Heart left ventricle (tissue), 16 donors: ENCODE measurements at regions not wholly inside any gene's neighbourhood (a gene's known extent, or its start where the extent isn't known, plus 50 kb on each side); places are given as distances from the start of the nearest gene placed in this dataset.

ENCODE experiments used
- ATAC-seq, 4 donors: fragments of 200-7000 bp; cut with Tn5 transposase; one replicate each; pipeline ENCODE4 v1.9.1; 2020 to 2022; ENCODE audit warnings: moderate library complexity in 4 of 4, mild to moderate bottlenecking in 3 of 4, moderate number of reproducible peaks in 1 of 4
- DNase-seq, 5 donors: peaks; one replicate each; pipeline ENCODE4 v3.0.0-alpha.2; 2020
- H3K27ac ChIP-seq, 12 donors: fragments of 200-600 bp; sonication (generic) in 4 of 12; one replicate each; pipeline versions ENCODE4 v1.5.0 to v1.8.0; 2016 to 2022; ENCODE audit warnings: mild to moderate bottlenecking in 2 of 12
- H3K27me3 ChIP-seq, 9 donors: fragments of 200-600 bp; sonication (generic) in 2 of 9; one replicate each; pipeline versions ENCODE4 v1.5.1 to v1.8.0; 2016 to 2022; ENCODE audit warnings: mild to moderate bottlenecking in 3 of 9
- H3K36me3 ChIP-seq, 9 donors: fragments of 200-600 bp; sonication (generic) in 2 of 9; one replicate each; pipeline versions ENCODE4 v1.5.0 to v1.8.0; 2018 to 2022; ENCODE audit warnings: mild to moderate bottlenecking in 2 of 9
- H3K4me1 ChIP-seq, 12 donors: fragments of 200-600 bp; sonication (generic) in 4 of 12; one replicate each; pipeline versions ENCODE4 v1.5.0 to v1.8.0; 2016 to 2022; ENCODE audit warnings: mild to moderate bottlenecking in 3 of 12
- H3K4me3 ChIP-seq, 12 donors: fragments of 200-600 bp; sonication (generic) in 4 of 12; one replicate each; pipeline versions ENCODE4 v1.5.0 to v1.8.0; 2017 to 2022; ENCODE audit warnings: mild to moderate bottlenecking in 9 of 12, moderate library complexity in 4 of 12
- H3K9me3 ChIP-seq, 12 donors: fragments of 200-600 bp; sonication (generic) in 4 of 12; one replicate each; pipeline versions ENCODE4 v1.5.0 to v1.8.0; 2016 to 2022; ENCODE audit warnings: mild to moderate bottlenecking in 1 of 12
- POLR2A ChIP-seq, 2 donors: fragments of 450-650 bp; IDR thresholded peaks; one replicate each; pipeline ENCODE4 v1.6.1; 2017; ENCODE audit warnings: antibody characterized with exemption in 2 of 2, mild to moderate bottlenecking in 2 of 2, moderate library complexity in 2 of 2
- WGBS, 4 donors: extraction: QIAGEN DNeasy Blood & Tissue Kit in 2 of 4; methylation state at CpG; one replicate each; pipeline versions ENCODE4 v1.1.5 to v1.1.7; 2013 to 2018; 5-methylcytosine and 5-hydroxymethylcytosine counted together
- intact Hi-C, 10 donors: fragments of 100-400 bp; cut with DNase I; formaldehyde crosslinking; loops; one replicate each; pipeline versions ENCODE4 v1.11.1 to v1.14.2; 2022
- microRNA-seq, 4 donors: library from miRNA; unstranded; fragments of <30 nt; microRNA quantifications; one replicate each; pipeline versions ENCODE4 to v1.2.0, GENCODE V29; 2017 to 2020
- TF ChIP-seq, protein P1 (sequence below), 12 donors: fragments of 200-600 bp; sonication (generic) in 4 of 12; IDR thresholded peaks; one replicate each; pipeline versions ENCODE4 v1.5.0 to v1.8.0; 2018 to 2022; ENCODE audit warnings: antibody characterized with exemption in 12 of 12, mild to moderate bottlenecking in 5 of 12
- donor health status: ischemic (EF 13 %, LVEDD 7.1; RV severe dilation, severe dysfunction).
- donor health status: healthy with polysubstance abuse.
- donor health status: DM: no; HTN: yes; CAD: no.
- donor health status: DM: no; HTN: no; CAD: no.
- donor health status: ischemic (EF 25% LVEDD 6.9; RV normal size, moderate dysfunction).
- donor health status: ischemic (EF 25% LVEDD 5.7; RV mildly dilated, moderate dysfunction).
- donor health status: healthy.
- donor health status: DM: yes; HTN: yes; CAD: no.
- donor health status: ischemic (EF 35%, LVEDD 5.7; RV mildly dilated, moderate dysfunction).
- donor health status: nonischemic (EF 11% LVEDD 7.7; RV severe dilation, severe dysfunction).
- donor health status: DM: yes; HTN: yes; CAD: no.
- donor health status: PGD.
- donor health status: ischemic (EF 29% LVEDD 5.4; RV normal size, mild dysfunction).
- donor health status: nonischemic (EF 23%, LVEDD 6.1; RV moderate dilation, normal function).

DNA sequence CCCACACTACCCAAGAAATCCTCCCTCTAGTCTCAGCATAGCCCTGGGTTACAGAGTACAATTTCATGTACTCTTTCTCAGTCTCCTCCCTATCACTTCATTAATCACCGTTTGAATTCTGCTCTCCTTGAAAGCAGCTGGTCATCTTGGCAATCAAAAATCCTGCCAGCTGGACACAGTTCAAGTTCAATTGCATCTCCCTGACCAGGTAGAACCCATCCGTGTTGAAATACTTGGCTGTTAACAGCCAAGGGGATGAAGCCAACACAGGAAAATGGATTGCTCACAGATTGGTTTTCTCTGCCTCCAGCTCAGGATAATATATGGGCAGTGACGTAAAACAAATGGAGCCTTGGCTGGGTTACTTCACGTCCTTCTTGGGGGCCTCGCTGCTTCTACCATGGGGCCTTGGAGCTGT is 55.1 kb upstream of the GRK3 start:
- no peak overlapping the region for H3K4me3 ChIP-seq
- WGBS, 4 donors: 67 to 83% (median 72%) methylated on average over 5 of the region's 5 CpGs
- TF ChIP-seq, protein P1, sequence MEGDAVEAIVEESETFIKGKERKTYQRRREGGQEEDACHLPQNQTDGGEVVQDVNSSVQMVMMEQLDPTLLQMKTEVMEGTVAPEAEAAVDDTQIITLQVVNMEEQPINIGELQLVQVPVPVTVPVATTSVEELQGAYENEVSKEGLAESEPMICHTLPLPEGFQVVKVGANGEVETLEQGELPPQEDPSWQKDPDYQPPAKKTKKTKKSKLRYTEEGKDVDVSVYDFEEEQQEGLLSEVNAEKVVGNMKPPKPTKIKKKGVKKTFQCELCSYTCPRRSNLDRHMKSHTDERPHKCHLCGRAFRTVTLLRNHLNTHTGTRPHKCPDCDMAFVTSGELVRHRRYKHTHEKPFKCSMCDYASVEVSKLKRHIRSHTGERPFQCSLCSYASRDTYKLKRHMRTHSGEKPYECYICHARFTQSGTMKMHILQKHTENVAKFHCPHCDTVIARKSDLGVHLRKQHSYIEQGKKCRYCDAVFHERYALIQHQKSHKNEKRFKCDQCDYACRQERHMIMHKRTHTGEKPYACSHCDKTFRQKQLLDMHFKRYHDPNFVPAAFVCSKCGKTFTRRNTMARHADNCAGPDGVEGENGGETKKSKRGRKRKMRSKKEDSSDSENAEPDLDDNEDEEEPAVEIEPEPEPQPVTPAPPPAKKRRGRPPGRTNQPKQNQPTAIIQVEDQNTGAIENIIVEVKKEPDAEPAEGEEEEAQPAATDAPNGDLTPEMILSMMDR (IDR thresholded peaks at IDR 0.05): no peak
- no peak for TF ChIP-seq POLR2A (IDR thresholded peaks at IDR 0.05)
- intact Hi-C loops: no loop called here
- no peaks in the 10 kb centered on the region for H3K4me1 ChIP-seq
- no peaks in the 10 kb centered on the region for H3K27me3 ChIP-seq
- DNase-seq: no peak
- no peak for ATAC-seq
- H3K9me3 ChIP-seq: no peaks in the 10 kb centered on the region
- H3K36me3 ChIP-seq: peaks cover 0 to 31% (median 3%) of the 10 kb centered on the region in 9 donors
- H3K27ac ChIP-seq: no peak overlapping the region

DNA sequence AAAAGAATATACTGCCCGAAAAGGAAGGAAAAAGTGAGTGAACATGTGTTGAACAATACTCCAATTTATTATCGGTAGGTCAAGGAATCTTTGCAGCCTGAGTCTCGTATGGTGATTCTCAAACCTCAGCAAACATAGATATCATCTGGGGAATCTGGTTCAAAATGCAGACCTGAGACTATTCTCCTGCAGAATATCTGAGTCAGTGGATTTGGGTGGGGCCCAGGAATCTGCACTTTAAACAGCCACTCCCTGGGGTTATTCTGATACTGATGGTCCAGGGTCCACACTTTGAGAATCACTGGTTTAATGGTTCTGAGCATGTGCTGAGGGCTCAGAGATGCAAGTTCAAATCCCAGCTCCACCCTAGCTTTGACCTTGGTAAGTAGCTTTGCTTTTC is 53.6 kb upstream of the GRK3 start:
- no peaks in the 10 kb centered on the region for H3K27me3 ChIP-seq
- no peak for ATAC-seq
- peaks cover 0 to 31% (median 3%) of the 10 kb centered on the region in 9 donors for H3K36me3 ChIP-seq
- intact Hi-C loops: no loop called here
- WGBS, 4 donors: 62 to 95% (median 85%) methylated on average over 3 of the region's 3 CpGs
- TF ChIP-seq, protein P1 (IDR thresholded peaks at IDR 0.05): no peak
- no peak for TF ChIP-seq POLR2A (IDR thresholded peaks at IDR 0.05)
- H3K9me3 ChIP-seq: no peaks in the 10 kb centered on the region
- H3K27ac ChIP-seq: no peak overlapping the region
- H3K4me1 ChIP-seq: no peaks in the 10 kb centered on the region
- no peak for DNase-seq
- H3K4me3 ChIP-seq: no peak overlapping the region

DNA sequence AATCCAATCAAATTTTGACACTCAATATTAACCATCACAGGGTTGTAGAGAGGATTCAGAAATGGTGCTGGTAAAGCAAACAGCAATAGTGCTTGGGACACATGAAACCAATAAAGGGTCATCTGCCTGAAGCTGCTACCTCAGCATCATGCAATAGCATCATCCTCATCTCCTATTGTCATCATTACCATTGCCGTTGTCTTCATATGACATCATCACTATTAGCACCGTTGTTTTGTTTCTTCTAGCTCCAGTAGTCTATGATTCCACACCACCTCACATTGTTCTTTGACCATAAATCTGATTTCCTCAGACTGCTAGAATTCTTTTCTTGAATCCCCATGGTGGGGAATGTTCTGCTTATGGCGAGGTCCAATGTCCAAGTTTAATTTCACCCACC is 52.8 kb upstream of the GRK3 start:
- H3K4me1 ChIP-seq: no peaks in the 10 kb centered on the region
- no peak for ATAC-seq
- no peaks in the 10 kb centered on the region for H3K9me3 ChIP-seq
- no peak overlapping the region for H3K4me3 ChIP-seq
- no peak overlapping the region for H3K27ac ChIP-seq
- intact Hi-C loops: no loop called here
- TF ChIP-seq, protein P1 (IDR thresholded peaks at IDR 0.05): no peak
- no peak for TF ChIP-seq POLR2A (IDR thresholded peaks at IDR 0.05)
- peaks cover 0 to 31% (median 3%) of the 10 kb centered on the region in 9 donors for H3K36me3 ChIP-seq
- WGBS, 4 donors: 92 to 96% (median 94%) methylated on average over 3 of the region's 3 CpGs
- no peak for DNase-seq
- H3K27me3 ChIP-seq: no peaks in the 10 kb centered on the region

DNA sequence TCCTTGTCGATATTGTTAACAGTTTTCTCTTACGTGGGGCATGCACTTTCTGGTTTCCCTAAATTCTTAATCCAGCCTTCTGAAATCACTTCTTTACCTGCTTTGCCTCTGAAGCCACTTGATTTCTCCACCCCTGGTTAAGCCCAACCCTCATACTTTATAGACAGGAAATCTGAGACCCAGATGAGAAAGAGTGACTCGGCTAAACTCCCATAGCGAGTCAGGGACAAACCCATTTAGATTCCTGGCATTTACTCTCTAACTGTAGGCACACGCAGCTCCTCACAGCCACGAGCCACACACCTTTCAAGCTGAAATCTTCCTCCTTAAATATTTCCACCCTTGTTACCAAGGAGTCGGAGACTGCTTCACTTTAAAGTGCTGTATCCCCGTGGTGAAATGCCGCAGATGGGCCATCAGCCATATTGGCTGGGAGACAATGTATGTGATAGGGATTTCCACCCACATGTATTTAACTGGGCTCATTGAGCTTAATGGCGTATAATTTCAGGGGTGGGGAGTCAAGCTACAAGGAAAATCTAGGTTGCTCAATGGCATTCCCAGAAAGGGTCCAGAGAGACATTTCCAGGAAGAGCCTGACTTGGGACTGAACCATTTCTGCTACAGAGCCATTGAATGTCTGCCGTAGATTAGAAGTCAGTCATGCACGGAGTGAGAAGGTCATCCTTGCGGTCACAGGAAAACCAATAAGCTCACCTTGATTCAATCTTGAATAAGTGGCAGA is 49.9 kb upstream of the GRK3 start:
- H3K4me3 ChIP-seq: no peak overlapping the region

More for the DNA sequence above, 49.9 kb upstream of the GRK3 start:
- no peak for ATAC-seq
- intact Hi-C loops: no loop called here
- Histone ChIP-seq H3K4me1 (no peaks in the 10 kb centered on the region), H3K27ac (no peak overlapping the region), H3K9me3 (no peaks in the 10 kb centered on the region), H3K27me3 (no peaks in the 10 kb centered on the region), H3K36me3 (peaks cover 0 to 27% (median 0%) of the 10 kb centered on the region in 9 donors)
- TF ChIP-seq, protein P1 (IDR thresholded peaks at IDR 0.05): no peak
- TF ChIP-seq POLR2A (IDR thresholded peaks at IDR 0.05): no peak
- DNase-seq: no peak
- WGBS, 4 donors: 83 to 94% (median 85%) methylated on average over 13 of the region's 13 CpGs

Small RNA genes lying in the stretch of these regions (microRNA-seq; reads per million reads assigned to microRNA genes)
- 0 reads per million in 4 donors for gene MIR6817
